Upper lobe of left lung (tissue), 6 donors: ENCODE measurements at regions not wholly inside any gene's neighbourhood (a gene's known extent, or its start where the extent isn't known, plus 50 kb on each side); places are given as distances from the start of the nearest gene placed in this dataset.
"Not testable (repeated sequence)": the region's sequence is repeated elsewhere in the genome, so short reads cannot be mapped to it uniquely, and the experiment has no call there.

Experiments
- ATAC-seq, 2 donors: fragments of 200-7000 bp; cut with Tn5 transposase; one replicate each; pipeline ENCODE4 v1.9.1; 2022; ENCODE audit warnings: mild to moderate bottlenecking in 2 of 2, moderate library complexity in 2 of 2; ENCODE audit not compliant: low FRiP score in 2 of 2
- DNase-seq, 2 donors: peaks; one replicate each; pipeline ENCODE4 v3.0.0-alpha.2; 2019 to 2020
- H3K27ac ChIP-seq, 4 donors: fragments of 200-600 bp; sonication (generic); one replicate each; pipeline ENCODE4 v1.5.1; 2016 to 2019
- H3K27me3 ChIP-seq, 4 donors: fragments of 200-600 bp; sonication (generic); one replicate each; pipeline ENCODE4 v1.5.1; 2017 to 2019
- H3K36me3 ChIP-seq, 4 donors: fragments of 200-600 bp; sonication (generic); one replicate each; pipeline ENCODE4 v1.5.1; 2016 to 2019
- H3K4me1 ChIP-seq, 4 donors: fragments of 200-600 bp; sonication (generic); one replicate each; pipeline ENCODE4 v1.5.1; 2018 to 2019
- H3K4me3 ChIP-seq, 4 donors: fragments of 200-600 bp; sonication (generic); one replicate each; pipeline ENCODE4 v1.5.1; 2017 to 2019; ENCODE audit warnings: mild to moderate bottlenecking in 2 of 4, moderate library complexity in 1 of 4
- H3K9me3 ChIP-seq, 4 donors: fragments of 200-600 bp; sonication (generic); one replicate each; pipeline ENCODE4 v1.5.1; 2018 to 2019
- CTCF ChIP-seq, 6 experiments: fragments of 450-650 bp in 4 of 6; fragments of 200-600 bp in 2 of 6; sonication (generic) in 2 of 6; IDR thresholded peaks; one replicate each; pipeline ENCODE4 v1.5.1; 2016 to 2019; ENCODE audit warnings: antibody characterized with exemption in 6 of 6
- EP300 ChIP-seq, 4 donors: sonication (generic); formaldehyde crosslinking; IDR thresholded peaks; one replicate each; pipeline ENCODE4 v1.5.1; 2017; ENCODE audit warnings: antibody characterized with exemption in 4 of 4, control low read depth in 2 of 4
- POLR2A ChIP-seq, 4 donors: fragments of 450-650 bp; IDR thresholded peaks; one replicate each; pipeline ENCODE4 v1.5.1; 2016 to 2017; ENCODE audit warnings: antibody characterized with exemption in 4 of 4, mild to moderate bottlenecking in 2 of 4
- POLR2AphosphoS5 ChIP-seq, 2 donors: sonication (generic); formaldehyde crosslinking; IDR thresholded peaks; one replicate each; pipeline ENCODE4 v1.5.1; 2017; ENCODE audit warnings: antibody characterized with exemption in 2 of 2
- WGBS, 2 donors: methylation state at CpG; one replicate each; pipeline ENCODE4 v1.1.5; 2017 to 2018; 5-methylcytosine and 5-hydroxymethylcytosine counted together
- donor health status: DM: no; HTN: no; CAD: no; lungs with moderate emphysema.
- donor health status: DM: no; HTN: yes; CAD: no; lungs with severe emphysema.

- DNase-seq (no peak), ATAC-seq (peak in 1 of 2 donors; percentile 51)
- H3K27ac ChIP-seq: no peak overlapping the region
- no peaks in the 10 kb centered on the region for H3K36me3 ChIP-seq
- TF ChIP-seq POLR2AphosphoS5 (IDR thresholded peaks at IDR 0.05) (no peak), POLR2A (IDR thresholded peaks at IDR 0.05) (no peak), EP300 (IDR thresholded peaks at IDR 0.05) (no peak), CTCF (IDR thresholded peaks at IDR 0.05) (no peak)
- no peaks in the 10 kb centered on the region for H3K4me1 ChIP-seq
- H3K9me3 ChIP-seq: no peaks in the 10 kb centered on the region
- WGBS, 2 donors: 61 to 77% methylated on average over 5 to 6 of the region's 6 CpGs
- H3K27me3 ChIP-seq: no peaks in the 10 kb centered on the region
- H3K4me3 ChIP-seq: no peak overlapping the region
These were observed 304.4 kb downstream of the PREX1 start for GRCh38 chr20:48523191-48523995.

DNA sequence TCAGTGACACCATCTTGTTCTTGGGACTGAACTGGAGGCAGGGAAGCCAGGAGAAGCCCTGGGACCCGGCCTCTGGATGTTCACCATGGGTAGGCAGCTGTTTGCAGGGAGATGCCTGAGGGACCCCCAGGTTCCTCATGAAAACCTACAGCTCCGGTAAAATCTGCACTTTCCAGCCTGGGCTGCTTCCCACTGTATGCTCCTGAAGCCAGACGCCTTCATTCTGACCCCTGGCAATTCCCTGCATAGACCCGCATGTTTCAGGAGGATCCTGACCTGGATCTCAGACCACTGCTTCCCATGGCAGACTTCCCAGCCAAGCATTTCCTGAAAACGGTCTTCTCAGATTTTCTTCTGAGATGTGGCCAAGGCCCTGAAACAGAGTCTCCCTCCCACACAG is 306.7 kb downstream of the PREX1 start:
- no peaks in the 10 kb centered on the region for H3K27me3 ChIP-seq
- ATAC-seq (no peak), DNase-seq (no peak)
- H3K36me3 ChIP-seq: no peaks in the 10 kb centered on the region
- TF ChIP-seq POLR2A (IDR thresholded peaks at IDR 0.05) (no peak), EP300 (IDR thresholded peaks at IDR 0.05) (no peak), CTCF (IDR thresholded peaks at IDR 0.05) (no peak), POLR2AphosphoS5 (IDR thresholded peaks at IDR 0.05) (no peak)
- WGBS, 2 donors: 72 to 74% methylated on average over 3 to 5 of the region's 5 CpGs
- H3K9me3 ChIP-seq: no peaks in the 10 kb centered on the region
- no peak overlapping the region for H3K27ac ChIP-seq
- no peaks in the 10 kb centered on the region for H3K4me1 ChIP-seq
- no peak overlapping the region for H3K4me3 ChIP-seq

GRCh38 chr20:48516196-48516595 is 311.6 kb downstream of the PREX1 start:
- peak; percentile 36 to 61 for ATAC-seq
- not testable (repeated sequence) for DNase-seq, H3K9me3 ChIP-seq, H3K36me3 ChIP-seq, H3K27me3 ChIP-seq, H3K27ac ChIP-seq, H3K4me1 ChIP-seq, H3K4me3 ChIP-seq
- WGBS, 2 donors: 49 to 50% methylated on average over 11 of the region's 11 CpGs

DNA sequence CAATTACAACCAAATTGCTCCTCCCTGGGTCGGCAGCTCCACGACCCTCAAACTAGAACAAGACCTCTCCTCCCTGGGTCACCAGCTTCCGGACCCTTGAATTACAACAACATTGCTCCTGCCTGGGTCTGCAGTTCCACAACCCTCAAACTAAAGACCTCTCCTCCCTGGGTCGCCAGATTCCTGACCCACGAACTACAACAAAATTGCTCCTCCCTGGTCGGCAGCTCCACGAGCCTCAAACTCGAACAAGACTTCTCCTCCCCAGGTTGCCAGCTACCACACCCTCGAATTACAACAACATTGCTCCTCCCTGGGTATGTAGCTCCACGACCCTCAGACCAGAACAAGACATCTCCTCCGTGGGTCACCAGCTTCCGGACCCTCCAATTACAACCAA is 313.2 kb downstream of the PREX1 start:
- not testable (repeated sequence) for ATAC-seq, H3K4me1 ChIP-seq, H3K27me3 ChIP-seq, H3K27ac ChIP-seq, H3K36me3 ChIP-seq, H3K4me3 ChIP-seq, DNase-seq, H3K9me3 ChIP-seq
- 77 to 83% methylated on average over 9 to 10 of the region's 12 CpGs for WGBS, 2 donors

DNA sequence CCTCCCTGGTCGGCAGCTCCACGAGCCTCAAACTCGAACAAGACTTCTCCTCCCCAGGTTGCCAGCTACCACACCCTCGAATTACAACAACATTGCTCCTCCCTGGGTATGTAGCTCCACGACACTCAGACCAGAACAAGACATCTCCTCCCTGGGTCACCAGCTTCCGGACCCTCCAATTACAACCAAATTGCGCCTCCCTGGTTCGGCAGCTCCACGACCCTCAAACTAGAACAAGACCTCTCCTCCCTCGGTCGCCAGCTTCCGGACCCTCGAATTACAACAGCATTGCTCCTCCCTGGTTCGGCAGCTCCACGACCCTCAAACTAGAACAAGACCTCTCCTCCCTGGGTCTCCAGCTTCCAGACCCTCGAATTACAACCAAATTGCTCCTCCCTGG is 315.3 kb downstream of the PREX1 start:
- H3K27ac ChIP-seq, H3K4me1 ChIP-seq, DNase-seq, ATAC-seq, H3K27me3 ChIP-seq, H3K36me3 ChIP-seq, H3K4me3 ChIP-seq, H3K9me3 ChIP-seq: not testable (repeated sequence)
- 76 to 79% methylated on average over 14 to 16 of the region's 16 CpGs for WGBS, 2 donors

GRCh38 chr20:48505066-48505465 is 322.7 kb downstream of the PREX1 start:
- not testable (repeated sequence) for H3K27ac ChIP-seq, H3K36me3 ChIP-seq, H3K4me1 ChIP-seq, DNase-seq, H3K9me3 ChIP-seq, H3K27me3 ChIP-seq, H3K4me3 ChIP-seq, ATAC-seq
- WGBS, 2 donors: 72 to 82% methylated on average over 11 to 12 of the region's 12 CpGs

DNA sequence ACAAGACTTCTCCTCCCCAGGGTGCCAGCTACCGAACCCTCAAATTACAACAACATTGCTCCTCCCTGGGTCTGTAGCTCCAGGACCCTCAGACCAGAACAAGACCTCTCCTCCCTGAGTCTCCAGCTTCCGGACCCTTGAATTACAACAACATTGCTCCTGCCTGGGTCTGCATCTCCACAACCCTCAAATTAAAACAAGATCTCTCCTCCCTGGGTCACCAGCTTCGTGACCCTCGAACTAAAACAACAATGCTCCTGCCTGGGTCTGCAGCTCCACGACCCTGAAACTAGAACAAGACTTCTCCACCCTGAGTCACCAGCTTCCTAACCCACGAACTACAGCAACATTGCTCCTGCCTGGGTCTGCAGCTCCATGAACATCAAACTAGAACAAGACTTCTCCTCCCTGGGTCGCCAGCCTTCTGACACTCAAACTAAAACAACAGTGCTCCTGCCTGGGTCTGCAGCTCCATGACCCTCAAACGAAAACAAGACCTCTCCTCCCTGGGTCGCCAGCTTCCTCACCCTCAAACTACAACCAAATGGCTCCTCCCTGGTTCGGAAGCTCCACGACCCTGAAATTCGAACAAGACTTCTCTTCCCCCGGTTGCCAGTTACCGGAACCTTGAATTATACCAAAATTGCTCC is 324.5 kb downstream of the PREX1 start:
- H3K36me3 ChIP-seq: no peaks in the 10 kb centered on the region
- no peak overlapping the region for H3K27ac ChIP-seq
- H3K4me3 ChIP-seq: no peak overlapping the region
- no peaks in the 10 kb centered on the region for H3K9me3 ChIP-seq
- no peak for DNase-seq
- no peak for ATAC-seq
- 66 to 78% methylated on average over 14 of the region's 14 CpGs for WGBS, 2 donors
- H3K27me3 ChIP-seq: no peaks in the 10 kb centered on the region
- TF ChIP-seq POLR2AphosphoS5 (IDR thresholded peaks at IDR 0.05): no peak
- TF ChIP-seq POLR2A (IDR thresholded peaks at IDR 0.05): no peak
- TF ChIP-seq EP300 (IDR thresholded peaks at IDR 0.05): no peak
- TF ChIP-seq CTCF (IDR thresholded peaks at IDR 0.05): no peak
- H3K4me1 ChIP-seq: no peaks in the 10 kb centered on the region
